Parathyroid adenoma (tissue), 2 donors: ENCODE measurements at regions not wholly inside any gene's neighbourhood (a gene's known extent, or its start where the extent isn't known, plus 50 kb on each side); places are given as distances from the start of the nearest gene placed in this dataset.

Experiments used
- H2AFZ ChIP-seq: fragments of 300-600 bp; sonication (generic); one replicate; pipeline ENCODE4 v1.7.0; 2017; ENCODE audit warnings: antibody characterized with exemption, mild to moderate bottlenecking
- H3K27ac ChIP-seq: fragments of 300-600 bp; sonication (generic); one replicate; pipeline ENCODE4 v1.7.0; 2017
- H3K27me3 ChIP-seq: fragments of 300-600 bp; sonication (generic); one replicate; pipeline ENCODE4 v1.7.0; 2017; ENCODE audit warnings: low read length; ENCODE audit not compliant: control insufficient read depth, insufficient read depth
- H3K36me3 ChIP-seq: fragments of 300-600 bp; sonication (generic); one replicate; pipeline ENCODE4 v1.7.0; 2017; ENCODE audit warnings: low read length; ENCODE audit not compliant: control insufficient read depth, insufficient read depth
- H3K4me1 ChIP-seq: fragments of 300-600 bp; sonication (generic); one replicate; pipeline ENCODE4 v1.7.0; 2017; ENCODE audit warnings: control low read depth
- H3K4me2 ChIP-seq: fragments of 300-600 bp; sonication (generic); one replicate; pipeline ENCODE4 v1.7.0; 2017; ENCODE audit warnings: low read length
- H3K4me3 ChIP-seq: fragments of 300-600 bp; sonication (generic); one replicate; pipeline ENCODE4 v1.7.0; 2017; ENCODE audit warnings: low read depth, low read length
- H3K79me2 ChIP-seq: fragments of 300-600 bp; sonication (generic); one replicate; pipeline ENCODE4 v1.7.0; 2017; ENCODE audit warnings: control low read depth
- H3K9ac ChIP-seq: fragments of 300-600 bp; sonication (generic); one replicate; pipeline ENCODE4 v1.7.0; 2017; ENCODE audit warnings: mild to moderate bottlenecking
- H3K9me3 ChIP-seq: fragments of 300-600 bp; sonication (generic); one replicate; pipeline ENCODE4 v1.7.0; 2017; ENCODE audit warnings: low read length; ENCODE audit not compliant: control insufficient read depth
- TF ChIP-seq, protein P1 (sequence below): fragments of 300-600 bp; sonication (generic); IDR thresholded peaks from one replicate; pipeline ENCODE4 v1.7.0; 2017; ENCODE audit warnings: antibody characterized with exemption, mild to moderate bottlenecking
- donor health status: primary hyperparathyroidism.

DNA sequence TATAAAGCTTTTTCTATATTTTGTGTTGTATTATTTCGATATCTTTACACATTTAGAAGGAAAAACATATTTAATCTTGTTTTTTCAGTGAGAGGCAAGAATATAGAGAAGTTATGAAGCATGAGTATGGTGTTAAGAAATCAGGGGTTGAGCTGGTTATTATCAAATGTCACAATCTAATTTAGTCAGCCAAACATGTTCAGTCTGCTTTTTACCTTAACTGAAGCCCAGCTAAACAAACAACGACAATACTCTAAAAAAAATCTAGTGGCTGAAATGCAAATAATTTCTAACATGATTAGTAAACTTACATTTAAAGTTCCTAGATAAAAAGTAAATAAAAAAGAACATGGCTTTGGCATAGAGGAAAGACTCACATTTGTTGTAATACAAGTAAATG lies 433.8 kb upstream of the NRSN1 start:
- H3K27ac ChIP-seq = peak overlapping the region; percentile 20
- H3K4me1 ChIP-seq = peaks cover 22% of the 10 kb centered on the region
- H3K9me3 ChIP-seq = no peaks in the 10 kb centered on the region
- peak overlapping the region; percentile 19 for H3K4me2 ChIP-seq
- no peaks in the 10 kb centered on the region for H3K79me2 ChIP-seq
- H3K36me3 ChIP-seq = no peaks in the 10 kb centered on the region
- peak overlapping the region; percentile 39 for H2AFZ ChIP-seq
- no peak overlapping the region for H3K4me3 ChIP-seq
- TF ChIP-seq, protein P1, sequence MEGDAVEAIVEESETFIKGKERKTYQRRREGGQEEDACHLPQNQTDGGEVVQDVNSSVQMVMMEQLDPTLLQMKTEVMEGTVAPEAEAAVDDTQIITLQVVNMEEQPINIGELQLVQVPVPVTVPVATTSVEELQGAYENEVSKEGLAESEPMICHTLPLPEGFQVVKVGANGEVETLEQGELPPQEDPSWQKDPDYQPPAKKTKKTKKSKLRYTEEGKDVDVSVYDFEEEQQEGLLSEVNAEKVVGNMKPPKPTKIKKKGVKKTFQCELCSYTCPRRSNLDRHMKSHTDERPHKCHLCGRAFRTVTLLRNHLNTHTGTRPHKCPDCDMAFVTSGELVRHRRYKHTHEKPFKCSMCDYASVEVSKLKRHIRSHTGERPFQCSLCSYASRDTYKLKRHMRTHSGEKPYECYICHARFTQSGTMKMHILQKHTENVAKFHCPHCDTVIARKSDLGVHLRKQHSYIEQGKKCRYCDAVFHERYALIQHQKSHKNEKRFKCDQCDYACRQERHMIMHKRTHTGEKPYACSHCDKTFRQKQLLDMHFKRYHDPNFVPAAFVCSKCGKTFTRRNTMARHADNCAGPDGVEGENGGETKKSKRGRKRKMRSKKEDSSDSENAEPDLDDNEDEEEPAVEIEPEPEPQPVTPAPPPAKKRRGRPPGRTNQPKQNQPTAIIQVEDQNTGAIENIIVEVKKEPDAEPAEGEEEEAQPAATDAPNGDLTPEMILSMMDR = no peak
- no peaks in the 10 kb centered on the region for H3K27me3 ChIP-seq
- H3K9ac ChIP-seq = no peak overlapping the region

DNA sequence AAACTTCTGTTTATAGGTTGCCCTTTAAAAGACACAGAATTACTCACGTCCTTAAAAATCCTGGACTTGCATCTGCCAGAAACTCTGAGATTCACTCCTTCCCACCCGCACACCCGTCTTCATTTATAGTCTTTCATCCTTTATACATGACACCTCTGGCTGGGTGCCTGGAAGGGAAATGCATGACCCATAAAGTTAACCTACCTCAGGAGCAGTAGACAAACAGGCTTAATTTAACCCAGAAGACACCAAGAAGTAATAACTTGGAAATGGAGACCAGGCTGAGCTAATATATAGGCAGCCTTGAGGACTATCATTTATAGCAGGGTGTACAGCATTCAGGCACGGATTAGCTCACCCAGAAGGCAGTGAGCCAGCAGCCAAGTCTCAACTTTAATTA lies 429.0 kb upstream of the NRSN1 start:
- Histone ChIP-seq H3K27me3 (no peaks in the 10 kb centered on the region), H3K9me3 (no peaks in the 10 kb centered on the region), H3K27ac (peak overlapping the region; percentile 79), H3K4me2 (peak overlapping the region; percentile 58), H3K4me1 (peaks cover 27% of the 10 kb centered on the region), H3K9ac (no peak overlapping the region), H3K4me3 (peak overlapping the region; percentile 20), H2AFZ (peak overlapping the region; percentile 72), H3K79me2 (no peaks in the 10 kb centered on the region), H3K36me3 (no peaks in the 10 kb centered on the region)
- TF ChIP-seq, protein P1 = no peak

DNA sequence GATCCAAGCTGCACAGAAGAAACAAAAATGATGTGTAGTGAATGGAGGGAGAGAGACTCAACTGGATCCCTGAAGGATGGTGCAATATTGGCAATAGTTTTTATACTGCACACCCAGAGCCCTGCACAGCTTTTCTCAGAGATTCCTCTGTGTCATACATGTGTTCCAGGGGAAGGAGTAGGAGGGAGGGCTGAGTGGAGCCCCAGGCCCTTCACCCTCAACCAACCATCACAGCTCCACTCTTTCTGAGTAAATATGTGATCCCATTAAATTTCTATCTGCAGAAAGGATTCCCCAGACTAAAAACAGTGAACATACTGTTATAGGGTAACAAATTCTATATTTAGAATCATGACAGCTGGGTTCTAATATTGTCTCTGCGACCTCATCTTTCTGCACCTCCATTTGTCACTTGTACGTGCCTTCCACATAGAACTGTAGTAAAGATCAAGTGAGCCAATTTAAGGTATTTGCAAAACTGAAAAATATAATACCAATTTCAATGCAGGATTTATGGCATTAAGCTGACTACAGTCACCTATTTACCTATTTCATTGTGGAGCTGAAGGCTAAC lies 421.4 kb upstream of the NRSN1 start:
- Histone ChIP-seq H3K79me2 (no peaks in the 10 kb centered on the region), H3K4me3 (no peak overlapping the region), H3K9ac (no peak overlapping the region), H3K4me1 (no peaks in the 10 kb centered on the region), H3K27me3 (no peaks in the 10 kb centered on the region), H3K27ac (no peak overlapping the region), H3K4me2 (no peak overlapping the region), H2AFZ (no peak overlapping the region), H3K9me3 (no peaks in the 10 kb centered on the region), H3K36me3 (no peaks in the 10 kb centered on the region)
- TF ChIP-seq, protein P1 = no peak

DNA sequence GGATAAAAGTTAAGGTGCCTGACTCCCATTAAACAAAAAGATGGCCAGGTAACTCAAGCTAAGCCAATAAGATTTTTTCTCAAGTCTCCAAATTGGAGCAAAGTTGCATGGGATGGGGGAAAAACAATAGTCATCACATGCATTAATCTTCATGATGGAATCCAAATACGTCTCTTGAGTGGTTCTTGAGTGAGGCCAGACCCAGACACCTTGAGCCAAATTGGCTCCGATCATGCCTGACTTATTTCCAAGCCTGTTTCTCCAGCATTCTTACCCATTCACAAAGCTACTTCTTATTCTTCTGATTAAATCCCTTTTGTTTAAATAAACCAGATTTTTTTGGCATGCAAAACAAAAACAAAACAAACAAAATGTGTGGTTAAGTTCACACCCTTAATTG lies 420.3 kb upstream of the NRSN1 start:
- H3K9me3 ChIP-seq = no peaks in the 10 kb centered on the region
- H3K4me1 ChIP-seq = no peaks in the 10 kb centered on the region
- H3K4me3 ChIP-seq = no peak overlapping the region
- H2AFZ ChIP-seq = no peak overlapping the region
- no peak overlapping the region for H3K9ac ChIP-seq
- no peak overlapping the region for H3K4me2 ChIP-seq
- H3K79me2 ChIP-seq = no peaks in the 10 kb centered on the region
- no peaks in the 10 kb centered on the region for H3K27me3 ChIP-seq
- no peaks in the 10 kb centered on the region for H3K36me3 ChIP-seq
- no peak overlapping the region for H3K27ac ChIP-seq
- TF ChIP-seq, protein P1 = no peak

DNA sequence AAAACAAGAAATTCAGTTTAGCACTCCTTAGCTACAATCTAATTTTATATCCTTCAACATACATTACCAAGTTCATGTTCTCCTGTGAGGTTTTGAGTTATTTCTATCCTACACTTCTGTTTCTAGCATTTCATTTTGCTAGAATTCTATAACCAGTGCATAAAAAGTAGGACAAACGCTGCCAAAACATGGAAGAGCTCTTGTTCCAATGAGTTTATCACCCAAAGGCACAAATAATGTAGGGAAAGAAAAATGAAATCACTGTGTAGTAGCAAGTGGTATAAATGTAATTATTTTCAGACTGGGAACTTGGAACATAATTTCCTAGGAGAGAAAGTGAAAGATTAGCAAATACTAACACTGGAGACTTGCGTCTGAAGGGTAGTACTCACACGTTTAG lies 413.3 kb upstream of the NRSN1 start:
- no peak overlapping the region for H3K27ac ChIP-seq
- H3K36me3 ChIP-seq = no peaks in the 10 kb centered on the region
- no peaks in the 10 kb centered on the region for H3K27me3 ChIP-seq
- no peak overlapping the region for H3K4me2 ChIP-seq
- H3K4me1 ChIP-seq = peaks cover 6% of the 10 kb centered on the region
- TF ChIP-seq, protein P1 = no peak
- H3K9me3 ChIP-seq = no peaks in the 10 kb centered on the region
- no peak overlapping the region for H3K4me3 ChIP-seq
- no peak overlapping the region for H2AFZ ChIP-seq
- H3K79me2 ChIP-seq = no peaks in the 10 kb centered on the region
- no peak overlapping the region for H3K9ac ChIP-seq
